ENCODE measurements at regions not wholly inside any gene's neighbourhood (a gene's known extent, or its start where the extent isn't known, plus 50 kb on each side); places are given as distances from the start of the nearest gene placed in this dataset.
"Not testable (repeated sequence)": the region's sequence is repeated elsewhere in the genome, so short reads cannot be mapped to it uniquely, and the experiment has no call there.

DNA sequence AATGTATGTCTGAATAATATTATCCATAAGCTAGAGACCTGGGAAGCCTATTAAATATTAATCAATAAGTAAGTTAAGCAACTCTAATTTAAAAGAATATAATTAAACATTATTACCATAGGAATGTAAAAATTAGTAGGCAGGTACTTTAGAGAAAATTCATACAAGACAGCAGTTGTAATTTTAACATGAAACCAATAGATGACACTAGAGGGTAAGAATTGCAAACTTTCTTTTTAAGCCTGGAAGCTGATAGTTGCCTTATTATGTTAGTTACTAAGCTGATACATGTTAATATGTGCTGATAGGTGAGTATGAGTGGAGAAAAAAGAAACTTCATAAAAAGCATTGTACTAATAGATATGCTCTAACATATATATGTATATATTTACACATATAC is 1157.4 kb downstream of the FAM133A start:
- TF ChIP-seq, protein P1, sequence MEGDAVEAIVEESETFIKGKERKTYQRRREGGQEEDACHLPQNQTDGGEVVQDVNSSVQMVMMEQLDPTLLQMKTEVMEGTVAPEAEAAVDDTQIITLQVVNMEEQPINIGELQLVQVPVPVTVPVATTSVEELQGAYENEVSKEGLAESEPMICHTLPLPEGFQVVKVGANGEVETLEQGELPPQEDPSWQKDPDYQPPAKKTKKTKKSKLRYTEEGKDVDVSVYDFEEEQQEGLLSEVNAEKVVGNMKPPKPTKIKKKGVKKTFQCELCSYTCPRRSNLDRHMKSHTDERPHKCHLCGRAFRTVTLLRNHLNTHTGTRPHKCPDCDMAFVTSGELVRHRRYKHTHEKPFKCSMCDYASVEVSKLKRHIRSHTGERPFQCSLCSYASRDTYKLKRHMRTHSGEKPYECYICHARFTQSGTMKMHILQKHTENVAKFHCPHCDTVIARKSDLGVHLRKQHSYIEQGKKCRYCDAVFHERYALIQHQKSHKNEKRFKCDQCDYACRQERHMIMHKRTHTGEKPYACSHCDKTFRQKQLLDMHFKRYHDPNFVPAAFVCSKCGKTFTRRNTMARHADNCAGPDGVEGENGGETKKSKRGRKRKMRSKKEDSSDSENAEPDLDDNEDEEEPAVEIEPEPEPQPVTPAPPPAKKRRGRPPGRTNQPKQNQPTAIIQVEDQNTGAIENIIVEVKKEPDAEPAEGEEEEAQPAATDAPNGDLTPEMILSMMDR (IDR thresholded peaks at IDR 0.05; ENCODE audit: low read depth, low read length) = no peak
- no peak overlapping the region for H3K4me3 ChIP-seq (ENCODE audit: low read depth, low read length)

DNA sequence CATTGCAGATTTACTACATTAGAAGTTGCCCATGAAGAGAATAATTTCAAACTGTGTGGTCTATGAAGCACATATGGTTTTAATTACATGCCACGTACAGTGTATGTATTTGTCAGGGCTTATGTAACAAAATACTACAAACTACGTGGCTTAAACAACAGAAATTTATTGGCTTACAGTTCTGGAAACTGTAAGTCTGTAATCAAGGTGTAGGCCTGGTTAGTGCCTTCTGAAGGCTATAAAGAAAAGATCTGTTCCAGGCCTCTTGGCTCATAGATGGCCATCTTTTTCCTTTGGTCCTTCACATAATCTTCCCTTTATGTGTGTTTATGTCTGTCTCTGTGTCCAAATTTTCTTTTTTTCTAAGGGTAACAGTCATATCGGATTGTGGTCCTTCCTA is 1160.2 kb downstream of the FAM133A start:
- H3K4me3 ChIP-seq (ENCODE audit: low read depth, low read length) = no peak overlapping the region
- TF ChIP-seq, protein P1 (IDR thresholded peaks at IDR 0.05; ENCODE audit: low read depth, low read length) = no peak

DNA sequence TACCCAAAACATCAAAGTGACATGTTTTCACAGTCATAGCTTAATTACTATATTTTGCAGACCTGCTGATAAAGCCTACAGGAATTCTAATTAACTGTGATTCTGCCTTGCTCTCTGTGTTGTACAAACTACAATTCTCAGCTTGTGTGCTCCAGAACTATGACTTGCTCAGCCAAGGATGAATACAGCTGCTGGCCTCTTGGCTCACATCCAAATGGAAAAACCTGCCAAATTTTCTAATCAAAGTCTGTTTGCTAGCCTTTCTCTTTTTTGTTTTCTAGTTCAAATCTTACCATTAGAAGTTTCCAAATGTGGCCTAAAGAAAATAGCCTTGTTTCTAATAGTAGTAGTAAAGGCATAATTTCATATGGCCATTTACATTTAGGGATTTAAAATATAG is 1176.8 kb downstream of the FAM133A start:
- TF ChIP-seq, protein P1 (IDR thresholded peaks at IDR 0.05; ENCODE audit: low read depth, low read length) = no peak
- no peak overlapping the region for H3K4me3 ChIP-seq (ENCODE audit: low read depth, low read length)

DNA sequence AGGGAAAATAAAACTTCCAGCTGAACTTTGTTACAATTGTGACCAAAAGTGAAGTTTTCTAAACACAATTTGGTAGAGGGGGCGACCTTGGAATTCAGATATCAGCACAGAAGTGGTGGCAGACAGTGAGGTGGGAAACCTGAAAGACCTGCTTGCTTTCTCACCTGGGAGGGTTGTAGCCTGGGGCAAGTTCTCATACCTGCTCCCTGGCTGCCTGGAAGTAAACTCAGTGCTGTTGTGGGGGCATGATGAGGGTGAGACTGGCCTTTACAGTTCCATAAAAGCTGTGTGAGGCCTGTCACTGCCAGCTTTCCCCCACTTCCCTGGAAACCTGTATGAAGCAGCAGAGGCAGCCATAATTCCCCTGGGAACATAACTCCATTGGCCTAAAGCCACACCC is 1180.2 kb downstream of the FAM133A start:
- TF ChIP-seq, protein P1 (IDR thresholded peaks at IDR 0.05; ENCODE audit: low read depth, low read length) = no peak
- H3K4me3 ChIP-seq (ENCODE audit: low read depth, low read length) = no peak overlapping the region

DNA sequence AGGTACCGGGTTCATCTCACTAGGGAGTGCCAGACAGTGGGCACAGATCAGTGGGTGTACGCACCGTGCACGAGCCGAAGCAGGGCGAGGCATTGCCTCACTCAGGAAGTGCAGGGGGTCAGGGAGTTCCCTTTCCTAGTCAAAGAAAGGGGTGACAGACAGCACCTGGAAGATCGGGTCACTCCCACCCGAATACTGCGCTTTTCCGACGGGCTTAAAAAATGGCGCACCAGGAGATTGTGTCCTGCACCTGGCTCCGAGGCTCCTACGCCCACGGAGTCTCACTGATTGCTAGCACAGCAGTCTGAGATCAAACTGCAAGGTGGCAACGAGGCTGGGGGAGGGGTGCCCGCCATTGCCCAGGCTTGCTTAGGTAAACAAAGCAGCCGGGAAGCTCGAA is 1188.5 kb downstream of the FAM133A start:
- H3K4me3 ChIP-seq (ENCODE audit: low read depth, low read length) = not testable (repeated sequence)

DNA sequence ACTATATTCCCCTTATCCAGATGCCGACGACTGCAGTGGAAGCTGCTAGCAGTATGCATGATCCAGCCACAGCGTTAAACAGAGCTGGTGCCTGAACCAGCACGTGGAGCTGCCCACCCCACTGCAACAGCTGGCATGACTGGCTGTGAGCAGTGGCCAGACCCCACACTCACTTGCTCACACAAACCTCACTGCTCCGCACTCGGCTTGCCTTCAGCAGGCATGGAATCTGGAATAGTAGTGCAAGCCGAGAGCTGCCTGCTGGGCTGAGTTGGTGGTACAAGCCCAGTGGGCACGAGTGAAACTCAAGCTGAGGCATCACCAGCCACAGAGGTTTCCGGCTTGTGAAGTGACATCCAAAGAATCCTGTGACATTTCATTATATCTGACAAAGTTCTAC is 1197.6 kb downstream of the FAM133A start:
- TF ChIP-seq, protein P1 (IDR thresholded peaks at IDR 0.05; ENCODE audit: low read depth, low read length) = no peak
- no peak overlapping the region for H3K4me3 ChIP-seq (ENCODE audit: low read depth, low read length)

DNA sequence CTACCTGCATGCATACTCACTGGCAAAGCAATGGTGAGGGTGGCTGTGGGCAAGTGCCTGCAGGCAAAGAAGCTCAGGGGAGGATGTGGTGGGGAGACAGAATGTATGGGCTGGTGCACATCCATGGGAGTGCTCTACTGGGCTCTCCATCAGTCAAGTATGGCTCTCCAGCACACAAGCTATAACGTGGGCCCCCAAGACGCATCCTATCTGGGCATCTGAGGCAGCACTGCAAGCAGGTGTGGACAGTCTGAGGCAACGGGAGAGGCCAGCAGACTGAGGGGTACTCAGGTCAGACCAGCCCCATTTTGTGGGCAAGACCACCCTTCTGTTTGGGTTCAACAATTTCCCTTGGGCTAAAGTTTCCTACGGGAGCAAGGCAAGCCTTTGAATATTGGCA is 1227.8 kb downstream of the FAM133A start:
- no peak overlapping the region for H3K4me3 ChIP-seq (ENCODE audit: low read depth, low read length)
- TF ChIP-seq, protein P1 (IDR thresholded peaks at IDR 0.05; ENCODE audit: low read depth, low read length) = no peak

DNA sequence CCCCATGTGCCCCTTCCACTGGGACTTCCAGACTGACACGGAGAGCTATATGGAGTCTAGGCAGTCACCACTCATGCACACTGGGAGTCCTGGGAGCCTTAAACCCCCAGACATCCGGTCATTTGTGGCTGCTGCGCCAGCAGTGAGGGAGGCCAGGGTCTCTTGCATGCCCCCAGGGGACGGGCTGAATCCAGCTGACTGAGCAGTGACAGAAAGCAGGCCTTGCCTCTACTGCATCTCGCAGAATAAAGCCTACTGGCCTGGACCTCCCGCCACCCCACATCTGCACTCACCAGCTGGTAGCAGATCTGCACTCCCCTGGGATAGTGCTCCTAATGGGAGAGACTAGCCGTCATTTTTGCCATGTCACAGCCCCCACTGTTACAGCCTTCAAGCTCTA is 1234.2 kb downstream of the FAM133A start:
- TF ChIP-seq, protein P1 (IDR thresholded peaks at IDR 0.05; ENCODE audit: low read depth, low read length) = no peak
- H3K4me3 ChIP-seq (ENCODE audit: low read depth, low read length) = no peak overlapping the region
